BE2C (cell line): ENCODE measurements at regions not wholly inside any gene's neighbourhood (a gene's known extent, or its start where the extent isn't known, plus 50 kb on each side); places are given as distances from the start of the nearest gene placed in this dataset.

Experiments
- DNase-seq: peaks from one replicate; pipeline ENCODE4 v3.0.0-alpha.2; 2020
- H3K27me3 ChIP-seq: fragments of 250-450 bp; sonication (Bioruptor Pico); 2 replicates; pipeline ENCODE4 v1.5.1; 2020; ENCODE audit warnings: mild to moderate bottlenecking
- H3K36me3 ChIP-seq: fragments of 250-450 bp; sonication (Bioruptor Pico); 2 replicates; pipeline ENCODE4 v1.5.1; 2020; ENCODE audit warnings: mild to moderate bottlenecking
- H3K4me1 ChIP-seq: fragments of 250-450 bp; sonication (Bioruptor Pico); 2 replicates; pipeline ENCODE4 v1.5.1; 2020
- H3K4me3 ChIP-seq: 2 replicates; pipeline ENCODE4 v1.5.1; 2011; ENCODE audit warnings: low read depth, low read length
- H3K9me3 ChIP-seq: fragments of 250-450 bp; sonication (Bioruptor Pico); 2 replicates; pipeline ENCODE4 v1.5.1; 2020
- TF ChIP-seq, protein P1 (sequence below): IDR thresholded peaks from 2 replicates; pipeline ENCODE4 v1.5.1; 2012; ENCODE audit warnings: mild to moderate bottlenecking, low read depth, low read length

DNA sequence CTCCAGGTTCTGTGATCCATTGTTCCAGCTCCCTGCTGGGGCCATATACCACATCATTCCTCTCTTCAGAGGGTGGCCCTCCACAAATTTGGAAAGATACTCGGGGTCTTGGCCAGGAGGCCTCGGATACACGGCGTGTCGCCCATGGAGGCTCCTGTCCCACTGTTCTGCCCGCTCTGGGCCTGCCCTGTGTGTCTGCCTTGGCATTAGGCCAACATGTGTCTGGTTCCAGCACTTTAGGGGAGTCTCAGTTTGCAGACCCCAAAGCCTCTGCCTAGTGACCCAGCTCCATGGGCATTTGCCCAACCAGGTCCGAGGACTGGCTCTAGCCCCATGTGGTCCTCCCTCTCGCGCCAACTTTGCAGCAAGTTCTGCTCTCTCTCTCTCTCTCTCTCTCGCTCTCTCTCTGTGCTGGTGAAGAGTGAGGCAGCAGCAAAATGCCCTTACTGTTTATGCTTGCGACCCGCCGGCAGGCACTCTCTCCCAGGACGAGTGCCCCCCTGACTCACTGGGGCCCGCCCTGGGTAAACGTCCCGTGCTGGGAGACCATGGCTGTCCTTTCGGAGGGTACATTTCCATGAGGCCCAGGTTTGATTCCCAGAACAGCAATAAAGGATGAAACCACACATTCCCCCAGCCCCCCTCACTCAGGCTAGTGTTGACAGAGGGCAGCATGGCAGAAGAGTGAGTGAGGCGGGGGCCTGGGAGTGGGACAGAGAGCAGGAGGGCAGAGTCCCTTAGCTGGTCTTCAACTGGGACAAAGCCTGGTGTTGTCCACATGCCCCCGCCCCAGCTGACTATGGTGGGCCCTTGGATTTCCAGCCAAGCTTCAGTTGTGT lies 77.9 kb downstream of the ISG20 start:
- no peaks in the 10 kb centered on the region for H3K36me3 ChIP-seq
- no peaks in the 10 kb centered on the region for H3K4me1 ChIP-seq
- H3K4me3 ChIP-seq, result no peak overlapping the region
- DNase-seq, result no peak
- TF ChIP-seq, protein P1, sequence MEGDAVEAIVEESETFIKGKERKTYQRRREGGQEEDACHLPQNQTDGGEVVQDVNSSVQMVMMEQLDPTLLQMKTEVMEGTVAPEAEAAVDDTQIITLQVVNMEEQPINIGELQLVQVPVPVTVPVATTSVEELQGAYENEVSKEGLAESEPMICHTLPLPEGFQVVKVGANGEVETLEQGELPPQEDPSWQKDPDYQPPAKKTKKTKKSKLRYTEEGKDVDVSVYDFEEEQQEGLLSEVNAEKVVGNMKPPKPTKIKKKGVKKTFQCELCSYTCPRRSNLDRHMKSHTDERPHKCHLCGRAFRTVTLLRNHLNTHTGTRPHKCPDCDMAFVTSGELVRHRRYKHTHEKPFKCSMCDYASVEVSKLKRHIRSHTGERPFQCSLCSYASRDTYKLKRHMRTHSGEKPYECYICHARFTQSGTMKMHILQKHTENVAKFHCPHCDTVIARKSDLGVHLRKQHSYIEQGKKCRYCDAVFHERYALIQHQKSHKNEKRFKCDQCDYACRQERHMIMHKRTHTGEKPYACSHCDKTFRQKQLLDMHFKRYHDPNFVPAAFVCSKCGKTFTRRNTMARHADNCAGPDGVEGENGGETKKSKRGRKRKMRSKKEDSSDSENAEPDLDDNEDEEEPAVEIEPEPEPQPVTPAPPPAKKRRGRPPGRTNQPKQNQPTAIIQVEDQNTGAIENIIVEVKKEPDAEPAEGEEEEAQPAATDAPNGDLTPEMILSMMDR, result no peak
- no peaks in the 10 kb centered on the region for H3K9me3 ChIP-seq
- no peaks in the 10 kb centered on the region for H3K27me3 ChIP-seq

DNA sequence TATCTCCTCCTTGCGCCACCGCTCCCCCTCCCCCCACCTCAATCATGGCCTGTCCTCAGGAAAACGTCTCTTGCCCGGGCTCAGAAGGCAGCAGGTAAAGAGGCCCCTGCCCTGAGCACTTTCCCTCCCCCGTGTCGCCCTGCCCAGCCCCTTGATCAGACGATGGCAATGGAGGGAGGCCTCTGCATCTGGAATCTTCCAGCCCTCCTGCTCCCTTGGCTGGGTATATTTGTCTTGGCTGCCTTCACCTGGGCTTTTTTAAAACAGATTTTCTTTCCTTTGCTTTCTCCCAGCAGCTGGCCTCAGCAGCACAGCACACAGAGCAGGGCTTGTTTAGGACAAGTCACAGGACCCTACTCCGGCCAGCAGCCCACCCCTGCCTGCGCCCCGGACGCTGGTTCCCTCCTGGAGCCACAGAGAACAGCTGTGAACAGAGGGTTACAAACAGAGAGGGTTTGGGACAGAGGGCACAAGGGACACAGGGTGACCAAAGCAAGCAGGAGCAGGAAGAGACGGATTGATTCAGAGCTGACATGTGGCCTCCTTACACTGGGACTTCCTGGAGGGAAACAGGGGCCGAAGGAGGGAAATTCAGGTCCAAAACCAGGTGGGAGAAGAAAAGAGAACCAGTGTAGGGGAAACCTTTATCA lies 78.7 kb downstream of the ISG20 start:
- H3K27me3 ChIP-seq, result no peaks in the 10 kb centered on the region
- H3K4me1 ChIP-seq, result no peaks in the 10 kb centered on the region
- no peaks in the 10 kb centered on the region for H3K9me3 ChIP-seq
- DNase-seq, result no peak
- H3K4me3 ChIP-seq, result no peak overlapping the region
- TF ChIP-seq, protein P1, result no peak
- H3K36me3 ChIP-seq, result no peaks in the 10 kb centered on the region

DNA sequence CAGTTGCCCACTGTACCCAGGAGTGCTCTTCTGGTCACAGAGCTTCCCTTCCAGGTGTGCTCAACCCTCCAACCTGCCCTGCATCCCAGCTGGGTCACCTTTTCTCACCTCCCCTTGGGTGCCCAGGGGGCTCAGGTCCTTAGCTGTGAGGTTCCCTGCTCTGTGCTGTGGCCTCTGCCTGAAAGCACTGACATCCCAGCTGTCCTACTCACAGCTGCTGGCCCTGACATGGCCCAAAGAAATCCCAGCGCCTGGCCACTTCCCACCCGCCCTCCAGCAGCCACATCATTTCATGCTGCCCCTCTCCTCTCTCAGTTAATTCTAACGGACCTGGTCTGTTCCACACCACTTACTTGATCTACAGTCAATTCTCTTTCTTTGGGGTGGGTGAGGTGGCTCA lies 79.9 kb downstream of the ISG20 start:
- Histone ChIP-seq H3K9me3 (no peaks in the 10 kb centered on the region), H3K4me1 (no peaks in the 10 kb centered on the region), H3K27me3 (no peaks in the 10 kb centered on the region), H3K36me3 (no peaks in the 10 kb centered on the region), H3K4me3 (no peak overlapping the region)
- TF ChIP-seq, protein P1, result no peak
- DNase-seq, result no peak

DNA sequence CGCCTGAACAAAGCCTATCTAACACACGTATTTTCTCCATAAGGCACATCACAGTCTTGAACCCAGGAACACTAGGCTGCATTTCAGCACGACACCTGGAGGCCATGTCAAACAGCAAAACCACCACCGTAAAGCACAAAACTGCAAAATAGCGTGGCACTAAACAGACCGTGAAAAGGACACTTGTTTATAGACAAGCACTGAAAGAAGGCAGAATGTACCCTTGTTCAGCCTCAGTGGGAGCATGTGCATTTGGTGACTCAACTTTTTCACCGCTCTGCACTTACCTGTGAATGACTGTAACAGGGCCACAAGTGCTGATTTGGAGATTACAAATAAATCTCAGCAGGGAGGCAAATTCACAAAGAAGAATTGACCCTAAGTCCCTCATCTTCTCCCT lies 80.8 kb downstream of the ISG20 start:
- DNase-seq, result no peak
- 0 out of 2 replicates have a peak, but pooled peaks cover under 1% of the 10 kb centered on the region for H3K27me3 ChIP-seq
- TF ChIP-seq, protein P1, result no peak
- no peaks in the 10 kb centered on the region for H3K4me1 ChIP-seq
- no peaks in the 10 kb centered on the region for H3K36me3 ChIP-seq
- H3K4me3 ChIP-seq, result no peak overlapping the region
- H3K9me3 ChIP-seq, result no peaks in the 10 kb centered on the region

DNA sequence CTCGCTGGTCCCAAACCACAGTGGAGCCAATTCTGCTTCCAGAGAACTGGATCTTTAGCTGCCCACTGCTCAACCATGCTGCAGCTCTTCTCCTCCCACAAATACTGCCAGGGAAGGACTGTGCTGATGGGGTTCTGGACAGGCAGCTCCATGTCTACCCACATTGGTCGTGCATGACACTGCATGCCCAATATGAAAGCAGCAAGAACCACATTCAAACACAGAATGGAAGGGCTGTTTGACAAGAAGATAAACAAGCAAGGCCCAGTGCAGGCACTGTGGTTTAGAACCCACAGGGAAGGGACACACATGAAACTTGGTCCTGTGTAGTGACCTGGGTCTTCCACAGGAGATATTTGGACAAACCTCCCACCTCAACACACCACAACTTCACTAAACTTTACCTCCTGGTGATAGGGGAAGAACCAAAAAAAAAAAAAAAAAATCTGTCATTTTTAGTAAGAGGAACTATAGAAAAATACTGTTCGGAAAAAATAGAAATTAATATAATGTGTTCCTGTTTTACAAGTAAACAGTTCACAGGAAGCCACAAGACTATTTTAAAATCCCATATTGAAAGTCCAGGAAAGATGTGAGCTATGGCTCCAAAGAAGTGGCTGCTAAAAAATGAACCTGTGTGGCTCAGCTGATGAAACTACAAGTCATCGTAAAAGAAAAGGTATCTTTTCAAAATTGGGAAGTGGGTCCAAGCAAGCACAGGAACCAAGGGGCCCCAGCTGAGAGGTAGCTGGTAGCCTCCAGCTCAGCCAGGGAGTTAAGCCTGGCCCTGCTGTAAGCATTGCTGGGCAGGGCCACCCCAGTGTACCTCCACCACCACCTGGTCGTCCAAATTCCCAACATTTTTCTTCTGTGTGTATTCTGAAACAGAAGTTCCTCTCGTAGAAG lies 77.7 kb upstream of the ACAN start:
- DNase-seq, result no peak
- TF ChIP-seq, protein P1, result no peak
- no peak overlapping the region for H3K4me3 ChIP-seq

More for the DNA sequence above, 77.7 kb upstream of the ACAN start:
- H3K4me1 ChIP-seq, result no peaks in the 10 kb centered on the region
- H3K9me3 ChIP-seq, result no peaks in the 10 kb centered on the region
- H3K27me3 ChIP-seq, result peaks cover 7% of the 10 kb centered on the region; the same call in 1 of the 2 replicates
- H3K36me3 ChIP-seq, result no peaks in the 10 kb centered on the region
